ENCODE measurements at regions not wholly inside any gene's neighbourhood (a gene's known extent, or its start where the extent isn't known, plus 50 kb on each side); places are given as distances from the start of the nearest gene placed in this dataset.
"Not testable (repeated sequence)": the region's sequence is repeated elsewhere in the genome, so short reads cannot be mapped to it uniquely, and the experiment has no call there.

- no peak for TF ChIP-seq CTCF (IDR thresholded peaks at IDR 0.05; ENCODE audit: insufficient read depth, low read length, poor library complexity, severe bottlenecking)
- no peak for DNase-seq (ENCODE audit: low read depth)
- H3K4me3 ChIP-seq (ENCODE audit: low read depth, low read length): no peak overlapping the region
- no peaks in the 10 kb centered on the region for H3K36me3 ChIP-seq (ENCODE audit: control insufficient read depth, insufficient read depth, low read length)
- H3K27me3 ChIP-seq (ENCODE audit: control insufficient read depth, insufficient read depth, low read length): no peaks in the 10 kb centered on the region
Observed at GRCh38 chr3:153244961-153245360, 82.9 kb downstream of the RAP2B start.

- no peak for DNase-seq (ENCODE audit: low read depth)
- H3K36me3 ChIP-seq (ENCODE audit: control insufficient read depth, insufficient read depth, low read length): no peaks in the 10 kb centered on the region
- no peaks in the 10 kb centered on the region for H3K27me3 ChIP-seq (ENCODE audit: control insufficient read depth, insufficient read depth, low read length)
- no peak for TF ChIP-seq CTCF (IDR thresholded peaks at IDR 0.05; ENCODE audit: insufficient read depth, low read length, poor library complexity, severe bottlenecking)
- no peak overlapping the region for H3K4me3 ChIP-seq (ENCODE audit: low read depth, low read length)
Observed at GRCh38 chr3:153245661-153246060, 83.6 kb downstream of the RAP2B start.

GRCh38 chr3:153246331-153246730 is 84.3 kb downstream of the RAP2B start:
- H3K27me3 ChIP-seq (ENCODE audit: control insufficient read depth, insufficient read depth, low read length): no peaks in the 10 kb centered on the region
- no peaks in the 10 kb centered on the region for H3K36me3 ChIP-seq (ENCODE audit: control insufficient read depth, insufficient read depth, low read length)
- H3K4me3 ChIP-seq (ENCODE audit: low read depth, low read length): no peak overlapping the region
- no peak for TF ChIP-seq CTCF (IDR thresholded peaks at IDR 0.05; ENCODE audit: insufficient read depth, low read length, poor library complexity, severe bottlenecking)
- DNase-seq (ENCODE audit: low read depth): no peak

- H3K4me3 ChIP-seq (ENCODE audit: low read depth, low read length): no peak overlapping the region
- TF ChIP-seq CTCF (IDR thresholded peaks at IDR 0.05; ENCODE audit: insufficient read depth, low read length, poor library complexity, severe bottlenecking): no peak
- no peak for DNase-seq (ENCODE audit: low read depth)
- H3K36me3 ChIP-seq (ENCODE audit: control insufficient read depth, insufficient read depth, low read length): no peaks in the 10 kb centered on the region
- no peaks in the 10 kb centered on the region for H3K27me3 ChIP-seq (ENCODE audit: control insufficient read depth, insufficient read depth, low read length)
Observed at GRCh38 chr3:153246806-153247205, 84.8 kb downstream of the RAP2B start.

GRCh38 chr3:153247331-153248330 is 85.6 kb downstream of the RAP2B start:
- Histone ChIP-seq H3K4me3 (ENCODE audit: low read depth, low read length) (no peak overlapping the region), H3K36me3 (ENCODE audit: control insufficient read depth, insufficient read depth, low read length) (no peaks in the 10 kb centered on the region), H3K27me3 (ENCODE audit: control insufficient read depth, insufficient read depth, low read length) (no peaks in the 10 kb centered on the region)
- TF ChIP-seq CTCF (IDR thresholded peaks at IDR 0.05; ENCODE audit: insufficient read depth, low read length, poor library complexity, severe bottlenecking): no peak
- DNase-seq (ENCODE audit: low read depth): no peak

GRCh38 chr3:153248835-153249234 is 86.8 kb downstream of the RAP2B start:
- not testable (repeated sequence) for H3K36me3 ChIP-seq (ENCODE audit: control insufficient read depth, insufficient read depth, low read length); H3K4me3 ChIP-seq (ENCODE audit: low read depth, low read length); DNase-seq (ENCODE audit: low read depth); H3K27me3 ChIP-seq (ENCODE audit: control insufficient read depth, insufficient read depth, low read length)

All from kidney epithelial cell (primary cell).